ENCODE measurements at regions not wholly inside any gene's neighbourhood (a gene's known extent, or its start where the extent isn't known, plus 50 kb on each side); places are given as distances from the start of the nearest gene placed in this dataset.

- no peak overlapping the region for H3K4me3 ChIP-seq (ENCODE audit: low read depth, low read length)
- no peak overlapping the region for H3K4me2 ChIP-seq (ENCODE audit: low read length)
- no peaks in the 10 kb centered on the region for H3K36me3 ChIP-seq (ENCODE audit: control insufficient read depth, insufficient read depth, low read length)
- H3K9me3 ChIP-seq (ENCODE audit: control insufficient read depth, low read length), result no peaks in the 10 kb centered on the region
- H3K27me3 ChIP-seq (ENCODE audit: control insufficient read depth, insufficient read depth, low read length), result no peaks in the 10 kb centered on the region
- TF ChIP-seq, protein P1, sequence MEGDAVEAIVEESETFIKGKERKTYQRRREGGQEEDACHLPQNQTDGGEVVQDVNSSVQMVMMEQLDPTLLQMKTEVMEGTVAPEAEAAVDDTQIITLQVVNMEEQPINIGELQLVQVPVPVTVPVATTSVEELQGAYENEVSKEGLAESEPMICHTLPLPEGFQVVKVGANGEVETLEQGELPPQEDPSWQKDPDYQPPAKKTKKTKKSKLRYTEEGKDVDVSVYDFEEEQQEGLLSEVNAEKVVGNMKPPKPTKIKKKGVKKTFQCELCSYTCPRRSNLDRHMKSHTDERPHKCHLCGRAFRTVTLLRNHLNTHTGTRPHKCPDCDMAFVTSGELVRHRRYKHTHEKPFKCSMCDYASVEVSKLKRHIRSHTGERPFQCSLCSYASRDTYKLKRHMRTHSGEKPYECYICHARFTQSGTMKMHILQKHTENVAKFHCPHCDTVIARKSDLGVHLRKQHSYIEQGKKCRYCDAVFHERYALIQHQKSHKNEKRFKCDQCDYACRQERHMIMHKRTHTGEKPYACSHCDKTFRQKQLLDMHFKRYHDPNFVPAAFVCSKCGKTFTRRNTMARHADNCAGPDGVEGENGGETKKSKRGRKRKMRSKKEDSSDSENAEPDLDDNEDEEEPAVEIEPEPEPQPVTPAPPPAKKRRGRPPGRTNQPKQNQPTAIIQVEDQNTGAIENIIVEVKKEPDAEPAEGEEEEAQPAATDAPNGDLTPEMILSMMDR (IDR thresholded peaks at IDR 0.05), result no peak
- H3K79me2 ChIP-seq, result no peaks in the 10 kb centered on the region
- H3K27ac ChIP-seq, result no peak overlapping the region
- H2AFZ ChIP-seq, result no peak overlapping the region
- peaks cover under 1% of the 10 kb centered on the region for H3K4me1 ChIP-seq
- H3K9ac ChIP-seq, result no peak overlapping the region
These were observed 181.9 kb downstream of the SCP2D1 start for GRCh38 chr20:18995455-18995854.

GRCh38 chr20:18999086-18999485 is 185.5 kb downstream of the SCP2D1 start:
- H2AFZ ChIP-seq, result no peak overlapping the region
- no peak overlapping the region for H3K27ac ChIP-seq
- H3K9me3 ChIP-seq (ENCODE audit: control insufficient read depth, low read length), result no peaks in the 10 kb centered on the region
- H3K79me2 ChIP-seq, result no peaks in the 10 kb centered on the region
- H3K4me3 ChIP-seq (ENCODE audit: low read depth, low read length), result no peak overlapping the region
- no peaks in the 10 kb centered on the region for H3K27me3 ChIP-seq (ENCODE audit: control insufficient read depth, insufficient read depth, low read length)
- H3K9ac ChIP-seq, result no peak overlapping the region
- H3K4me2 ChIP-seq (ENCODE audit: low read length), result no peak overlapping the region
- TF ChIP-seq, protein P1 (IDR thresholded peaks at IDR 0.05), result no peak
- H3K36me3 ChIP-seq (ENCODE audit: control insufficient read depth, insufficient read depth, low read length), result no peaks in the 10 kb centered on the region
- no peaks in the 10 kb centered on the region for H3K4me1 ChIP-seq

- Histone ChIP-seq H3K79me2 (no peaks in the 10 kb centered on the region), H2AFZ (no peak overlapping the region), H3K9me3 (ENCODE audit: control insufficient read depth, low read length) (no peaks in the 10 kb centered on the region), H3K4me1 (no peaks in the 10 kb centered on the region), H3K4me3 (ENCODE audit: low read depth, low read length) (no peak overlapping the region), H3K9ac (no peak overlapping the region), H3K27ac (no peak overlapping the region), H3K4me2 (ENCODE audit: low read length) (no peak overlapping the region), H3K27me3 (ENCODE audit: control insufficient read depth, insufficient read depth, low read length) (no peaks in the 10 kb centered on the region), H3K36me3 (ENCODE audit: control insufficient read depth, insufficient read depth, low read length) (no peaks in the 10 kb centered on the region)
- TF ChIP-seq, protein P1 (IDR thresholded peaks at IDR 0.05), result no peak
These were observed 186.5 kb downstream of the SCP2D1 start for GRCh38 chr20:19000078-19000477.

DNA sequence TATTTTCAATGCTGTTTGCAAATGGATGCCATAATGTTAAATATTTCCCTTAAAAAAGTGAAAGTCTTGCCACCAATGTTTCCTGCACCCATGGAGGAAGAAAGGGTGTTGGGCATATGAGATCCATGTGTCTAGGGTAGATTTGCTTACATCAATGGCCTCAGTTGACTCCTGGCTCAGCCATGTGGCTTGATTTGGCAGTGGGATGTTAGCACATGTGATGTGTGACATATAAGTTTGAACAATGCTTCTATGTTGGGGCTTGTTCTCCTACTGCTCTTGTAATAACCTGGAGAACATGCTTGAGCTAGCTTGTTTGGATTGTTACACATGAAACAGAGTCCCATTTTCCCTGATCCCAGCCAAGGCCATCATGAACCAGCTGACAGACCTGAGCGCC is 187.6 kb downstream of the SCP2D1 start:
- Histone ChIP-seq H3K36me3 (ENCODE audit: control insufficient read depth, insufficient read depth, low read length) (no peaks in the 10 kb centered on the region), H3K4me1 (no peaks in the 10 kb centered on the region), H3K9me3 (ENCODE audit: control insufficient read depth, low read length) (no peaks in the 10 kb centered on the region), H2AFZ (no peak overlapping the region), H3K4me3 (ENCODE audit: low read depth, low read length) (no peak overlapping the region), H3K27me3 (ENCODE audit: control insufficient read depth, insufficient read depth, low read length) (no peaks in the 10 kb centered on the region), H3K4me2 (ENCODE audit: low read length) (no peak overlapping the region), H3K9ac (no peak overlapping the region), H3K27ac (no peak overlapping the region), H3K79me2 (no peaks in the 10 kb centered on the region)
- TF ChIP-seq, protein P1 (IDR thresholded peaks at IDR 0.05), result no peak
